ENCODE measurements at regions not wholly inside any gene's neighbourhood (a gene's known extent, or its start where the extent isn't known, plus 50 kb on each side); places are given as distances from the start of the nearest gene placed in this dataset.

GRCh38 chr4:79049840-79050540 lies 110.8 kb upstream of the PAQR3 start:
- TF ChIP-seq GATA3 (IDR thresholded peaks at IDR 0.05; ENCODE audit: borderline replicate concordance) (no peak), POLR2AphosphoS2 (conservative IDR thresholded peaks at IDR 0.05; ENCODE audit: low read length) (no peak), CTCF (IDR thresholded peaks at IDR 0.05) (no peak), JUN (IDR thresholded peaks at IDR 0.05) (no peak), USF2 (IDR thresholded peaks at IDR 0.05) (no peak), POLR2A (IDR thresholded peaks at IDR 0.05; ENCODE audit: low read length) (no peak), RCOR1 (IDR thresholded peaks at IDR 0.05; ENCODE audit: low read depth, low read length) (no peak), MAFK (IDR thresholded peaks at IDR 0.05; ENCODE audit: partially characterized antibody) (no peak)

Data from A549 (cell line).